H9 (cell line): ENCODE measurements at regions not wholly inside any gene's neighbourhood (a gene's known extent, or its start where the extent isn't known, plus 50 kb on each side); places are given as distances from the start of the nearest gene placed in this dataset.

Experiments
- DNase-seq: peaks from one replicate; pipeline ENCODE4 v3.0.0-alpha.2; 2017
- H2AFZ ChIP-seq: one replicate; pipeline ENCODE4 v1.6.1; 2013; ENCODE audit warnings: mild to moderate bottlenecking, low read length, control low read depth, moderate library complexity
- H2AK5ac ChIP-seq: 2 replicates; pipeline ENCODE4 v1.6.1; 2013; ENCODE audit warnings: low read length, control low read depth, mixed read lengths; ENCODE audit not compliant: insufficient read length
- H2BK120ac ChIP-seq: one replicate; pipeline ENCODE4 v1.6.1; 2013; ENCODE audit warnings: low read depth, mild to moderate bottlenecking, low read length, control low read depth, inconsistent platforms; ENCODE audit not compliant: poor library complexity, severe bottlenecking
- H2BK12ac ChIP-seq: 2 replicates; pipeline ENCODE4 v1.6.1; 2013; ENCODE audit warnings: low read length, control low read depth, mixed read lengths, low read depth; ENCODE audit not compliant: insufficient read length
- H2BK15ac ChIP-seq: 2 replicates; pipeline ENCODE4 v1.6.1; 2013; ENCODE audit warnings: low read depth, low read length, control low read depth
- H2BK20ac ChIP-seq: one replicate; pipeline ENCODE4 v1.6.1; 2013; ENCODE audit warnings: low read depth, mild to moderate bottlenecking, low read length, control low read depth, inconsistent platforms; ENCODE audit not compliant: poor library complexity, severe bottlenecking
- H2BK5ac ChIP-seq: 2 replicates; pipeline ENCODE4 v1.6.1; 2013; ENCODE audit warnings: low read length, control low read depth, mixed read lengths; ENCODE audit not compliant: insufficient read length
- H3K14ac ChIP-seq: 2 replicates; pipeline ENCODE4 v1.6.1; 2013; ENCODE audit warnings: low read length, control low read depth; ENCODE audit not compliant: insufficient read depth
- H3K18ac ChIP-seq: 2 replicates; pipeline ENCODE4 v1.6.1; 2013; ENCODE audit warnings: low read depth, mild to moderate bottlenecking, mixed read lengths, low read length, control low read depth; ENCODE audit not compliant: insufficient read length
- H3K23ac ChIP-seq: 2 replicates; pipeline ENCODE4 v1.6.1; 2013; ENCODE audit warnings: low read length, control low read depth, mixed read lengths, low read depth; ENCODE audit not compliant: insufficient read length
- H3K23me2 ChIP-seq: 2 replicates; pipeline ENCODE4 v1.6.1; 2013; ENCODE audit warnings: low read depth, mild to moderate bottlenecking, mixed read lengths, low read length, control low read depth; ENCODE audit not compliant: insufficient read length, poor library complexity, severe bottlenecking
- H3K27ac ChIP-seq: 2 replicates; pipeline ENCODE4 v1.5.1; 2013; ENCODE audit warnings: low read length, control low read depth, mixed read lengths, low read depth; ENCODE audit not compliant: insufficient read length
- H3K27me3 ChIP-seq: 2 replicates; pipeline ENCODE4 v1.6.1; 2013; ENCODE audit warnings: low read length, control low read depth, inconsistent platforms; ENCODE audit not compliant: insufficient read depth
- H3K4ac ChIP-seq: 2 replicates; pipeline ENCODE4 v1.6.1; 2013; ENCODE audit warnings: low read depth, mild to moderate bottlenecking, control low read depth, inconsistent platforms, low read length, moderate library complexity
- H3K4me1 ChIP-seq: 2 replicates; pipeline ENCODE4 v1.6.1; 2013; ENCODE audit warnings: low read length, control low read depth, inconsistent platforms; ENCODE audit not compliant: insufficient read depth
- H3K4me2 ChIP-seq: 2 replicates; pipeline ENCODE4 v1.6.1; 2013; ENCODE audit warnings: low read length, control low read depth, mixed read lengths; ENCODE audit not compliant: insufficient read length, insufficient read depth
- H3K56ac ChIP-seq: 2 replicates; pipeline ENCODE4 v1.6.1; 2013; ENCODE audit warnings: low read depth, mild to moderate bottlenecking, mixed read lengths, low read length, control low read depth; ENCODE audit not compliant: insufficient read length
- H3K79me1 ChIP-seq: 2 replicates; pipeline ENCODE4 v1.6.1; 2013; ENCODE audit warnings: low read depth, mild to moderate bottlenecking, moderate library complexity, low read length, control low read depth, inconsistent platforms; ENCODE audit not compliant: insufficient read depth, poor library complexity, severe bottlenecking
- H3K79me2 ChIP-seq: 2 replicates; pipeline ENCODE4 v1.6.1; 2013; ENCODE audit warnings: low read length, control low read depth, inconsistent platforms; ENCODE audit not compliant: insufficient read depth
- H3K9ac ChIP-seq: 2 replicates; pipeline ENCODE4 v1.6.1; 2013; ENCODE audit warnings: low read length, control low read depth, mixed read lengths; ENCODE audit not compliant: insufficient read length; ENCODE audit errors: extremely low read depth
- H3K9me3 ChIP-seq: one replicate; pipeline ENCODE4 v1.6.1; 2013; ENCODE audit warnings: low read depth, low read length, inconsistent platforms; ENCODE audit not compliant: control insufficient read depth
- H3T11ph ChIP-seq: one replicate; pipeline ENCODE4 v1.6.1; 2013; ENCODE audit warnings: mild to moderate bottlenecking, low read length, control low read depth, inconsistent platforms
- H4K20me1 ChIP-seq: one replicate; pipeline ENCODE4 v1.6.1; 2013; ENCODE audit not compliant: control insufficient read depth, insufficient read length, insufficient read depth
- H4K5ac ChIP-seq: 2 replicates; pipeline ENCODE4 v1.6.1; 2013; ENCODE audit warnings: low read depth, mild to moderate bottlenecking, mixed read lengths, low read length, control low read depth; ENCODE audit not compliant: insufficient read length
- H4K8ac ChIP-seq: replicated peaks from 2 replicates; pipeline ENCODE4 v1.6.1; 2013; ENCODE audit warnings: low read length, control low read depth, mixed read lengths, low read depth; ENCODE audit not compliant: insufficient read length
- H4K91ac ChIP-seq: 2 replicates; pipeline ENCODE4 v1.6.1; 2013; ENCODE audit warnings: low read depth, mild to moderate bottlenecking, moderate library complexity, mixed read lengths, low read length, control low read depth; ENCODE audit not compliant: insufficient read length
- H3K27ac Mint-ChIP-seq, 3 experiments: 2 replicates in 2 of 3; 3 replicates in 1 of 3; pipeline ENCODE4 v1.8.0; 2020 to 2021; ENCODE audit warnings: mixed read lengths in 3 of 3, mild to moderate bottlenecking in 1 of 3, moderate library complexity in 1 of 3
- H3K27me3 Mint-ChIP-seq: 2 replicates; pipeline ENCODE4 v1.8.0; 2021; ENCODE audit warnings: low read depth, mild to moderate bottlenecking, moderate library complexity, mixed read lengths
- H3K36me3 Mint-ChIP-seq, 3 experiments: 2 replicates in 2 of 3; 3 replicates in 1 of 3; pipeline ENCODE4 v1.8.0; 2020 to 2021; ENCODE audit warnings: low read depth in 3 of 3, mixed read lengths in 3 of 3; ENCODE audit not compliant: insufficient read depth in 1 of 3
- H3K4me1 Mint-ChIP-seq, 2 experiments: 2 replicates each; pipeline ENCODE4 v1.8.0; 2020; ENCODE audit warnings: mixed read lengths in 2 of 2
- H3K4me3 Mint-ChIP-seq, 2 experiments: 2 replicates in 1 of 2; 3 replicates in 1 of 2; pipeline ENCODE4 v1.8.0; 2020 to 2021; ENCODE audit warnings: mild to moderate bottlenecking in 2 of 2, mixed read lengths in 2 of 2, moderate library complexity in 1 of 2
- H3K9me3 Mint-ChIP-seq, 2 experiments: 2 replicates in 1 of 2; 3 replicates in 1 of 2; pipeline ENCODE4 v1.8.0; 2020; ENCODE audit warnings: mild to moderate bottlenecking in 2 of 2, mixed read lengths in 2 of 2, moderate library complexity in 1 of 2
- CTCF ChIP-seq: fragments of 200-600 bp; sonication (generic); conservative IDR thresholded peaks from 3 replicates; pipeline ENCODE4 v1.8.0; 2021; ENCODE audit warnings: antibody characterized with exemption, mild to moderate bottlenecking
- WGBS: extraction: QIAGEN DNeasy Blood & Tissue Kit; methylation state at CpG from one replicate; pipeline ENCODE4 v1.1.7; 2013; ENCODE audit warnings: missing lambda C conversion rate, low lambda C conversion rate, mixed read lengths; ENCODE audit not compliant: insufficient read length; ENCODE audit errors: extremely low coverage; 5-methylcytosine and 5-hydroxymethylcytosine counted together

DNA sequence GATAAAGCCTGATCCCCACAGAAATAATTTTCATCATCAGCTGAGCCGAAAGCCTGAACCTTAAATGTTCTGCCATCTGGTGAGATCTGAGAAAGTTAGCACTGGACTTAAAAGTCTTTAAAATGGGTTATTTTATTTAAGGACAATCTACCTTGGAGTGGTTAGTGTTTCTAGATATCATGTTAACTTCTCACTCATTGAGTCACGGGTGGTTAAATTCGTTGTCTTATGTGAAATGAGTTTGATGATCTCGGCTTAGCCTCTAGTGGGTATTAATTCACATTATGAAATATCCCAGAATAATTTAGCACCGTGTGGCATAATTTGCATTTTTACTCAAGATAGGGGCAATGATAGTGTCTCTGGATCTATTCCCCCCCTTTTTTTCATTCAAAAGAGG lies 117.4 kb upstream of the ZNF536 start:
- no peak overlapping the region for H4K8ac ChIP-seq
- no peak overlapping the region for H3K14ac ChIP-seq
- H2BK20ac ChIP-seq: no peak overlapping the region
- Mint-ChIP-seq H3K4me1 (peaks cover 40 to 43% of the 10 kb centered on the region in 2 experiments), H3K4me3 (no peak overlapping the region), H3K27me3 (peaks cover 6% of the 10 kb centered on the region), H3K9me3 (no peaks in the 10 kb centered on the region), H3K36me3 (no peaks in the 10 kb centered on the region), H3K27ac (no peak overlapping the region)
- H2AFZ ChIP-seq: no peak overlapping the region
- no peaks in the 10 kb centered on the region for H3K23me2 ChIP-seq
- no peak for DNase-seq
- no peak overlapping the region for H2BK120ac ChIP-seq
- H3K4ac ChIP-seq: no peak overlapping the region
- no peaks in the 10 kb centered on the region for H3K79me1 ChIP-seq
- no peak overlapping the region for H3K4me2 ChIP-seq
- no peaks in the 10 kb centered on the region for H3K9me3 ChIP-seq
- H3K9ac ChIP-seq: no peak overlapping the region
- no peak overlapping the region for H2BK15ac ChIP-seq
- H3K18ac ChIP-seq: no peak overlapping the region
- H4K91ac ChIP-seq: no peak overlapping the region
- H4K5ac ChIP-seq: no peak overlapping the region
- WGBS: no CpG with 5 or more reads among the region's 5 CpGs
- H3K27ac ChIP-seq: no peak overlapping the region
- no peak overlapping the region for H3T11ph ChIP-seq
- H3K56ac ChIP-seq: no peak overlapping the region
- H3K79me2 ChIP-seq: no peaks in the 10 kb centered on the region
- H3K23ac ChIP-seq: no peak overlapping the region
- no peak for TF ChIP-seq CTCF
- no peaks in the 10 kb centered on the region for H4K20me1 ChIP-seq
- no peaks in the 10 kb centered on the region for H3K27me3 ChIP-seq
- no peak overlapping the region for H2AK5ac ChIP-seq
- H3K4me1 ChIP-seq: peaks cover 3% of the 10 kb centered on the region; the same call in 1 of the 2 replicates
- no peak overlapping the region for H2BK12ac ChIP-seq
- no peak overlapping the region for H2BK5ac ChIP-seq
